ENCODE measurements at regions not wholly inside any gene's neighbourhood (a gene's known extent, or its start where the extent isn't known, plus 50 kb on each side); places are given as distances from the start of the nearest gene placed in this dataset.

GRCh38 chr1:234696148-234696576 lies 86.2 kb upstream of the IRF2BP2 start:
- no peaks in the 10 kb centered on the region for H3K9me2 ChIP-seq (ENCODE audit: insufficient read depth, low read length)
- H3K27me3 ChIP-seq (ENCODE audit: insufficient read depth, low read depth, low read length) = no peaks in the 10 kb centered on the region
- no peak overlapping the region for H3K4me3 ChIP-seq (ENCODE audit: low read length)
- H4K20me1 ChIP-seq (ENCODE audit: insufficient read depth) = no peaks in the 10 kb centered on the region
- H3K36me3 ChIP-seq (ENCODE audit: insufficient read depth, low read length) = no peaks in the 10 kb centered on the region
- TF ChIP-seq CTCF (IDR thresholded peaks at IDR 0.05; ENCODE audit: poor library complexity, severe bottlenecking) (no peak), EP300 (conservative IDR thresholded peaks at IDR 0.05; ENCODE audit: poor library complexity, severe bottlenecking) (no peak), POLR2AphosphoS5 (IDR thresholded peaks at IDR 0.05) (no peak), MXI1 (conservative IDR thresholded peaks at IDR 0.05; ENCODE audit: poor library complexity, severe bottlenecking) (no peak), RAD21 (conservative IDR thresholded peaks at IDR 0.05) (no peak), SMC3 (conservative IDR thresholded peaks at IDR 0.05; ENCODE audit: poor library complexity) (no peak), TAF1 (IDR thresholded peaks at IDR 0.05; ENCODE audit: low read depth) (no peak), REST (IDR thresholded peaks at IDR 0.05; ENCODE audit: borderline replicate concordance) (no peak), EZH2 (IDR thresholded peaks at IDR 0.05; ENCODE audit: borderline replicate concordance, insufficient read depth, low read length, poor library complexity, severe bottlenecking) (no peak)
- H3K27ac ChIP-seq (ENCODE audit: low read length) = no peak overlapping the region
- H3K9ac ChIP-seq (ENCODE audit: low read length) = no peak overlapping the region
- no peak overlapping the region for H3K4me2 ChIP-seq (ENCODE audit: low read length)
- H2AFZ ChIP-seq (ENCODE audit: low read depth, low read length) = no peak overlapping the region
- H3K79me2 ChIP-seq (replicated peaks; ENCODE audit: insufficient read depth, low read length) = no peaks in the 10 kb centered on the region
- H3K9me3 ChIP-seq (ENCODE audit: low read length) = no peaks in the 10 kb centered on the region
- H3F3A ChIP-seq (ENCODE audit: insufficient read depth, low read length, poor library complexity, severe bottlenecking) = no peaks in the 10 kb centered on the region

GRCh38 chr1:234694661-234695060 lies 84.7 kb upstream of the IRF2BP2 start:
- Histone ChIP-seq H3K9ac (ENCODE audit: low read length) (no peak overlapping the region), H3K4me2 (ENCODE audit: low read length) (no peak overlapping the region), H3K27ac (ENCODE audit: low read length) (no peak overlapping the region), H3K79me2 (replicated peaks; ENCODE audit: insufficient read depth, low read length) (no peaks in the 10 kb centered on the region), H3K4me3 (ENCODE audit: low read length) (no peak overlapping the region), H3F3A (ENCODE audit: insufficient read depth, low read length, poor library complexity, severe bottlenecking) (no peaks in the 10 kb centered on the region), H3K9me3 (ENCODE audit: low read length) (no peaks in the 10 kb centered on the region), H4K20me1 (ENCODE audit: insufficient read depth) (no peaks in the 10 kb centered on the region), H3K36me3 (ENCODE audit: insufficient read depth, low read length) (no peaks in the 10 kb centered on the region), H3K27me3 (ENCODE audit: insufficient read depth, low read depth, low read length) (no peaks in the 10 kb centered on the region), H3K9me2 (ENCODE audit: insufficient read depth, low read length) (no peaks in the 10 kb centered on the region), H2AFZ (ENCODE audit: low read depth, low read length) (no peak overlapping the region)
- TF ChIP-seq RAD21 (conservative IDR thresholded peaks at IDR 0.05) = no peak
- TF ChIP-seq MXI1 (conservative IDR thresholded peaks at IDR 0.05; ENCODE audit: poor library complexity, severe bottlenecking) = no peak
- TF ChIP-seq EZH2 (IDR thresholded peaks at IDR 0.05; ENCODE audit: borderline replicate concordance, insufficient read depth, low read length, poor library complexity, severe bottlenecking) = no peak
- no peak for TF ChIP-seq SMC3 (conservative IDR thresholded peaks at IDR 0.05; ENCODE audit: poor library complexity)
- no peak for TF ChIP-seq CTCF (IDR thresholded peaks at IDR 0.05; ENCODE audit: poor library complexity, severe bottlenecking)
- no peak for TF ChIP-seq EP300 (conservative IDR thresholded peaks at IDR 0.05; ENCODE audit: poor library complexity, severe bottlenecking)
- TF ChIP-seq POLR2AphosphoS5 (IDR thresholded peaks at IDR 0.05) = no peak
- TF ChIP-seq REST (IDR thresholded peaks at IDR 0.05; ENCODE audit: borderline replicate concordance) = no peak
- no peak for TF ChIP-seq TAF1 (IDR thresholded peaks at IDR 0.05; ENCODE audit: low read depth)

All from neural cell (in vitro differentiated cells).